MM.1S (cell line): ENCODE measurements at regions not wholly inside any gene's neighbourhood (a gene's known extent, or its start where the extent isn't known, plus 50 kb on each side); places are given as distances from the start of the nearest gene placed in this dataset.

ENCODE experiments used
- EZH2 ChIP-seq: fragments of 300-600 bp; sonication (generic); optimal IDR thresholded peaks from 2 replicates; pipeline ENCODE3; 2017; ENCODE audit warnings: low read depth, mild to moderate bottlenecking, antibody characterized with exemption, low read length, mixed read lengths
- EZH2phosphoT487 ChIP-seq: fragments of 300-600 bp; sonication (generic); IDR thresholded peaks from 2 replicates; pipeline ENCODE4 v1.6.1; 2018; ENCODE audit warnings: antibody characterized with exemption, low read length
- TF ChIP-seq, protein P1 (sequence below): fragments of 300-600 bp; sonication (generic); IDR thresholded peaks from 2 replicates; pipeline ENCODE4 v1.5.1; 2016; ENCODE audit warnings: antibody characterized with exemption, low read length, mixed read lengths

DNA sequence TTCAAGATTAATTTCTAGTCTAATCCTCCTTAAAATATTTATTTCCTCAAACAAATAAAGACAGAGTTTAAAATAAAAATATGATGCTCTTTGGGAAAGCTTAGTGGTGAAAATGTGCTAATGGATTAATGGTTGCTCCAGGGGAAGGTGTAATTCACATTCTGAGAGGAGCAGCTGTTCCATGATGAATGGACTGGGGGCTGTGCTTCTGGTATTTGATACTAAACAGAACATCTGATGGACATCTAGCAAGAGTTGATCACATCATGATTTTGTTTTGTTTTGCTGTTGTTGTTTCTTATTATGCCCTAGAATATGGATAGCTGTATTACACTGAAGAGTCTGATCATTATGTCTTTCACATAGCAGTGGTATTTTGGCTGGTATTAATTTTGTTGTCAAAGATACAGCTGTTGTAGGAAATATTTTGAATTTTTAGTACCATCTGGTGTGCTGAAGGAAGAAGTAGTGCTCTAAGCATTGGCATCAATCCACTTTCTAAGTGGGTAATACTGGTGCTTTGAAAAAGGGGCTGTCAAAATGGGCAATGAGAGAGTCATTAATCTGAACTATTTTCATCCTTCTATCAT lies 296.4 kb downstream of the ADAMTS20 start:
- TF ChIP-seq, protein P1, sequence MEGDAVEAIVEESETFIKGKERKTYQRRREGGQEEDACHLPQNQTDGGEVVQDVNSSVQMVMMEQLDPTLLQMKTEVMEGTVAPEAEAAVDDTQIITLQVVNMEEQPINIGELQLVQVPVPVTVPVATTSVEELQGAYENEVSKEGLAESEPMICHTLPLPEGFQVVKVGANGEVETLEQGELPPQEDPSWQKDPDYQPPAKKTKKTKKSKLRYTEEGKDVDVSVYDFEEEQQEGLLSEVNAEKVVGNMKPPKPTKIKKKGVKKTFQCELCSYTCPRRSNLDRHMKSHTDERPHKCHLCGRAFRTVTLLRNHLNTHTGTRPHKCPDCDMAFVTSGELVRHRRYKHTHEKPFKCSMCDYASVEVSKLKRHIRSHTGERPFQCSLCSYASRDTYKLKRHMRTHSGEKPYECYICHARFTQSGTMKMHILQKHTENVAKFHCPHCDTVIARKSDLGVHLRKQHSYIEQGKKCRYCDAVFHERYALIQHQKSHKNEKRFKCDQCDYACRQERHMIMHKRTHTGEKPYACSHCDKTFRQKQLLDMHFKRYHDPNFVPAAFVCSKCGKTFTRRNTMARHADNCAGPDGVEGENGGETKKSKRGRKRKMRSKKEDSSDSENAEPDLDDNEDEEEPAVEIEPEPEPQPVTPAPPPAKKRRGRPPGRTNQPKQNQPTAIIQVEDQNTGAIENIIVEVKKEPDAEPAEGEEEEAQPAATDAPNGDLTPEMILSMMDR: no peak
- TF ChIP-seq EZH2 (no peak), EZH2phosphoT487 (no peak)
